ENCODE measurements at regions not wholly inside any gene's neighbourhood (a gene's known extent, or its start where the extent isn't known, plus 50 kb on each side); places are given as distances from the start of the nearest gene placed in this dataset.

DNA sequence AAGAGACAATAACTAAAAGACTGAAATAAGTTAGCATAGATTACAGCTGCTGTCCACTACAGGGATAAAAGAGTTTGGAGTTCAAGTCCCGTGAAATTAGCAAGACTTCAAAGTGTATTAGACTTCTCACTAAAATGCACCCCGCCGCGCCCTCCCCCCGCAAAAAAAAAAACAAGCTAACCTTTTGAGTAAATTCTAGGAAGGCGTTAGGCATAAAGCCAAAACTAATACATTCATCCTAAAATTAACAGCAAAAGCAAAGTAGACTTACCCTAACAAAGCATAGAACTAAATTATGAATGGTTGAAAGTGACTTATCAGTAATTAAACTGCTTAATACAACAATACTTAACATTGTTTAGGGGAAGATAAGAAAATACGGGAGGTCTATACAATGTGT is 581.0 kb upstream of the CHORDC1 start:
- WGBS, 2 donors: 79 to 83% methylated on average over 7 of the region's 7 CpGs
- DNase-seq (no peak), ATAC-seq (ENCODE audit: low FRiP score in 2 of 2) (no peak)
- no peaks in the 10 kb centered on the region for H3K36me3 ChIP-seq
- no peak for TF ChIP-seq EP300 (IDR thresholded peaks at IDR 0.05)
- TF ChIP-seq CTCF (IDR thresholded peaks at IDR 0.05): no peak
- no peak for TF ChIP-seq POLR2AphosphoS5 (IDR thresholded peaks at IDR 0.05)
- TF ChIP-seq POLR2A (IDR thresholded peaks at IDR 0.05): no peak
- H3K4me1 ChIP-seq: no peaks in the 10 kb centered on the region
- H3K4me3 ChIP-seq: no peak overlapping the region
- no peak overlapping the region for H3K27ac ChIP-seq
- no peaks in the 10 kb centered on the region for H3K27me3 ChIP-seq
- H3K9me3 ChIP-seq: no peaks in the 10 kb centered on the region

- Histone ChIP-seq H3K27me3 (no peaks in the 10 kb centered on the region), H3K4me1 (no peaks in the 10 kb centered on the region), H3K4me3 (no peak overlapping the region), H3K36me3 (no peaks in the 10 kb centered on the region), H3K27ac (no peak overlapping the region), H3K9me3 (no peaks in the 10 kb centered on the region)
- no peak for TF ChIP-seq CTCF (IDR thresholded peaks at IDR 0.05)
- no peak for TF ChIP-seq EP300 (IDR thresholded peaks at IDR 0.05)
- TF ChIP-seq POLR2AphosphoS5 (IDR thresholded peaks at IDR 0.05): no peak
- no peak for TF ChIP-seq POLR2A (IDR thresholded peaks at IDR 0.05)
- DNase-seq (no peak), ATAC-seq (ENCODE audit: low FRiP score in 2 of 2) (no peak)
- WGBS, 2 donors: 50 to 67% methylated on average over 3 of the region's 3 CpGs
Observed at GRCh38 chr11:90803366-90803765, 580.5 kb upstream of the CHORDC1 start.

- 76 to 84% methylated on average over 3 of the region's 3 CpGs for WGBS, 2 donors
- DNase-seq (no peak), ATAC-seq (ENCODE audit: low FRiP score in 2 of 2) (no peak)
- no peaks in the 10 kb centered on the region for H3K4me1 ChIP-seq
- no peak overlapping the region for H3K4me3 ChIP-seq
- no peaks in the 10 kb centered on the region for H3K9me3 ChIP-seq
- H3K36me3 ChIP-seq: no peaks in the 10 kb centered on the region
- TF ChIP-seq POLR2AphosphoS5 (IDR thresholded peaks at IDR 0.05) (no peak), CTCF (IDR thresholded peaks at IDR 0.05) (no peak), EP300 (IDR thresholded peaks at IDR 0.05) (no peak), POLR2A (IDR thresholded peaks at IDR 0.05) (no peak)
- no peak overlapping the region for H3K27ac ChIP-seq
- no peaks in the 10 kb centered on the region for H3K27me3 ChIP-seq
Observed at GRCh38 chr11:90798769-90799168, 575.9 kb upstream of the CHORDC1 start.

GRCh38 chr11:90795746-90796145 is 572.9 kb upstream of the CHORDC1 start:
- TF ChIP-seq CTCF (IDR thresholded peaks at IDR 0.05) (no peak), EP300 (IDR thresholded peaks at IDR 0.05) (no peak), POLR2A (IDR thresholded peaks at IDR 0.05) (no peak), POLR2AphosphoS5 (IDR thresholded peaks at IDR 0.05) (no peak)
- no peaks in the 10 kb centered on the region for H3K36me3 ChIP-seq

GRCh38 chr11:90788961-90789360 is 566.1 kb upstream of the CHORDC1 start:
- no peak for ATAC-seq (ENCODE audit: low FRiP score in 2 of 2)
- 74 to 86% methylated on average over 3 of the region's 3 CpGs for WGBS, 2 donors
- H3K9me3 ChIP-seq: peaks cover 0 to 7% (median 2%) of the 10 kb centered on the region in 4 donors
- H3K27ac ChIP-seq: no peak overlapping the region
- no peak for DNase-seq
- no peaks in the 10 kb centered on the region for H3K4me1 ChIP-seq
- H3K27me3 ChIP-seq: no peaks in the 10 kb centered on the region
- H3K4me3 ChIP-seq: no peak overlapping the region
- TF ChIP-seq CTCF (IDR thresholded peaks at IDR 0.05) (no peak), POLR2A (IDR thresholded peaks at IDR 0.05) (no peak), POLR2AphosphoS5 (IDR thresholded peaks at IDR 0.05) (no peak), EP300 (IDR thresholded peaks at IDR 0.05) (no peak)
- H3K36me3 ChIP-seq: no peaks in the 10 kb centered on the region

More at GRCh38 chr11:90795746-90796145, 572.9 kb upstream of the CHORDC1 start:
- H3K27me3 ChIP-seq: no peaks in the 10 kb centered on the region
- no peak overlapping the region for H3K4me3 ChIP-seq
- 70 to 82% methylated on average over 4 of the region's 4 CpGs for WGBS, 2 donors
- ATAC-seq (ENCODE audit: low FRiP score in 2 of 2): no peak
- no peaks in the 10 kb centered on the region for H3K4me1 ChIP-seq
- DNase-seq: no peak
- no peak overlapping the region for H3K27ac ChIP-seq
- H3K9me3 ChIP-seq: no peaks in the 10 kb centered on the region
